Tibial artery (tissue), 4 donors: ENCODE measurements at regions not wholly inside any gene's neighbourhood (a gene's known extent, or its start where the extent isn't known, plus 50 kb on each side); places are given as distances from the start of the nearest gene placed in this dataset.

Source experiments
- DNase-seq, 2 donors: peaks; one replicate each; pipeline ENCODE4 v3.0.0-alpha.2; 2019
- H3K27ac ChIP-seq, 2 donors: fragments of 200-600 bp; sonication (generic) in 1 of 2; 1 replicate in 1 of 2; 2 replicates in 1 of 2; pipeline ENCODE4 v1.5.1; 2018 to 2019; ENCODE audit warnings: mild to moderate bottlenecking in 1 of 2
- H3K27me3 ChIP-seq, 2 donors: fragments of 200-600 bp; sonication (generic) in 1 of 2; one replicate each; pipeline versions ENCODE4 v1.5.1 to v1.6.0; 2016 to 2019
- H3K36me3 ChIP-seq, 3 donors: fragments of 200-600 bp; sonication (generic) in 2 of 3; one replicate each; pipeline ENCODE4 v1.5.1; 2016 to 2019; ENCODE audit warnings: mild to moderate bottlenecking in 2 of 3
- H3K4me1 ChIP-seq, 4 donors: fragments of 200-600 bp; sonication (generic) in 2 of 4; 1 replicate in 3 of 4; 2 replicates in 1 of 4; pipeline ENCODE4 v1.5.1; 2016 to 2019
- H3K4me3 ChIP-seq, 2 donors: fragments of 200-600 bp; sonication (generic) in 1 of 2; 1 replicate in 1 of 2; 2 replicates in 1 of 2; pipeline ENCODE4 v1.5.1; 2018 to 2019; ENCODE audit warnings: mild to moderate bottlenecking in 2 of 2
- H3K9me3 ChIP-seq, 3 donors: fragments of 200-600 bp; sonication (generic) in 1 of 3; one replicate each; pipeline ENCODE4 v1.5.1; 2016 to 2019
- intact Hi-C: fragments of 100-400 bp; cut with DNase I; formaldehyde crosslinking; loops from one replicate; pipeline ENCODE4 v1.15.0; 2023; ENCODE audit warnings: low total_unique reads
- TF ChIP-seq, protein P1 (sequence below), 2 experiments: fragments of 200-600 bp in 1 of 2; fragments of 450-650 bp in 1 of 2; IDR thresholded peaks; one replicate each; pipeline ENCODE4 v1.5.1; 2017 to 2019; ENCODE audit warnings: antibody characterized with exemption in 2 of 2, mild to moderate bottlenecking in 1 of 2, moderate library complexity in 1 of 2

- Histone ChIP-seq H3K27me3 (peaks cover 0 to 15% of the 10 kb centered on the region in 2 donors), H3K4me3 (no peak overlapping the region), H3K36me3 (no peaks in the 10 kb centered on the region), H3K9me3 (no peaks in the 10 kb centered on the region), H3K4me1 (no peaks in the 10 kb centered on the region), H3K27ac (no peak overlapping the region)
- intact Hi-C loops, result no loop called here
- TF ChIP-seq, protein P1, sequence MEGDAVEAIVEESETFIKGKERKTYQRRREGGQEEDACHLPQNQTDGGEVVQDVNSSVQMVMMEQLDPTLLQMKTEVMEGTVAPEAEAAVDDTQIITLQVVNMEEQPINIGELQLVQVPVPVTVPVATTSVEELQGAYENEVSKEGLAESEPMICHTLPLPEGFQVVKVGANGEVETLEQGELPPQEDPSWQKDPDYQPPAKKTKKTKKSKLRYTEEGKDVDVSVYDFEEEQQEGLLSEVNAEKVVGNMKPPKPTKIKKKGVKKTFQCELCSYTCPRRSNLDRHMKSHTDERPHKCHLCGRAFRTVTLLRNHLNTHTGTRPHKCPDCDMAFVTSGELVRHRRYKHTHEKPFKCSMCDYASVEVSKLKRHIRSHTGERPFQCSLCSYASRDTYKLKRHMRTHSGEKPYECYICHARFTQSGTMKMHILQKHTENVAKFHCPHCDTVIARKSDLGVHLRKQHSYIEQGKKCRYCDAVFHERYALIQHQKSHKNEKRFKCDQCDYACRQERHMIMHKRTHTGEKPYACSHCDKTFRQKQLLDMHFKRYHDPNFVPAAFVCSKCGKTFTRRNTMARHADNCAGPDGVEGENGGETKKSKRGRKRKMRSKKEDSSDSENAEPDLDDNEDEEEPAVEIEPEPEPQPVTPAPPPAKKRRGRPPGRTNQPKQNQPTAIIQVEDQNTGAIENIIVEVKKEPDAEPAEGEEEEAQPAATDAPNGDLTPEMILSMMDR (IDR thresholded peaks at IDR 0.05), result no peak
- DNase-seq, result no peak
These were observed 88.7 kb downstream of the EBNA1BP2 start for GRCh38 chr1:43083375-43083891.

DNA sequence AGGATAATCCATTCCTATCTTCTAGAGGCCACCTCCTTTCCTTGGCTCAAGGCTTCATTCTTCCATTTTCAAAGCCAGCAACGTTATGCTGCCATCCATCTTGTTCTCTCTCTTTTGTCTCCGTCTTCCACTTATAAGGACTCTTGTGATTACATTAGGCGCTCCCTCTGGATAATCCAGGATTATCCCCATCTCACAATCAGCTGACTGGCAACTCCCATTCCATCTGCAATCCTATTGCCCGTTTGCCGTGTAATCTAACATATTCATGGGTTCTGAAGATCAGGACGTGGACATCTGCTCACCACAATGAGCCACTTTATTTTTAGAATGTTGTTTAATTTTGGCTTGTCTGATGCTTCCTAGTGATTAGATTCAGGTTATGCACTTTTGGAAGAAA, 89.3 kb downstream of the EBNA1BP2 start:
- Histone ChIP-seq H3K4me3 (no peak overlapping the region), H3K36me3 (no peaks in the 10 kb centered on the region), H3K27me3 (peaks cover 0 to 15% of the 10 kb centered on the region in 2 donors), H3K4me1 (no peaks in the 10 kb centered on the region), H3K27ac (no peak overlapping the region), H3K9me3 (no peaks in the 10 kb centered on the region)
- no peak for DNase-seq
- intact Hi-C loops, result no loop called here
- TF ChIP-seq, protein P1 (IDR thresholded peaks at IDR 0.05), result no peak

GRCh38 chr1:43077273-43077672, 94.8 kb downstream of the EBNA1BP2 start:
- Histone ChIP-seq H3K4me1 (no peaks in the 10 kb centered on the region), H3K27me3 (peaks cover 0 to 3% of the 10 kb centered on the region in 2 donors), H3K4me3 (no peak overlapping the region), H3K27ac (no peak overlapping the region), H3K9me3 (no peaks in the 10 kb centered on the region), H3K36me3 (no peaks in the 10 kb centered on the region)
- intact Hi-C loops, result loop anchor here (10.0 kb wide), 1 partner anchor 292 kb away; the partner anchor contains the start of gene TMEM269
- TF ChIP-seq, protein P1 (IDR thresholded peaks at IDR 0.05), result no peak
- DNase-seq, result no peak

DNA sequence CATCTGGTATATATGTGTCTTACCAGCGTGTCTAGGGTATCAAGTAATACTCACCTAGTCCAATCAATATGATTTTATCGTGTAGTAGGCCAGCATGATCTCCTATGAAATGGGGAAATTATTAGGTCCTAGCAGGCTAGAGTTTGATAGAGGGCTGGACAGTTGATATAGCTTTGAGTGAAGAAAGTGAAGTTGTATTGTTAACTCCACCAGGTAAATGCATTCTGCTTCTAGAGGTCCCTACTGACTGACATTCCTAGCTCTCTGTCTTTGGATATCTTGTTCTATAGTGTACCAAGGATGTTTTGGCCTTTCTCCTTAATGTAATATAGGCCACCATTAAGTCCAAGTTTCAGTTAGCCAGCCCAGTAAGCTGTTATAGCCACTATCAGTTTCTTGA, 97.4 kb downstream of the EBNA1BP2 start:
- no peaks in the 10 kb centered on the region for H3K36me3 ChIP-seq
- no peak overlapping the region for H3K4me3 ChIP-seq
- no peak overlapping the region for H3K27ac ChIP-seq
- no peaks in the 10 kb centered on the region for H3K4me1 ChIP-seq
- intact Hi-C loops, result loop anchor here (10.0 kb wide), 1 partner anchor 290 kb away; the partner anchor contains the start of gene TMEM269
- peaks cover 0 to 3% of the 10 kb centered on the region in 2 donors for H3K27me3 ChIP-seq
- H3K9me3 ChIP-seq, result no peaks in the 10 kb centered on the region
- DNase-seq, result no peak
- TF ChIP-seq, protein P1 (IDR thresholded peaks at IDR 0.05), result no peak

DNA sequence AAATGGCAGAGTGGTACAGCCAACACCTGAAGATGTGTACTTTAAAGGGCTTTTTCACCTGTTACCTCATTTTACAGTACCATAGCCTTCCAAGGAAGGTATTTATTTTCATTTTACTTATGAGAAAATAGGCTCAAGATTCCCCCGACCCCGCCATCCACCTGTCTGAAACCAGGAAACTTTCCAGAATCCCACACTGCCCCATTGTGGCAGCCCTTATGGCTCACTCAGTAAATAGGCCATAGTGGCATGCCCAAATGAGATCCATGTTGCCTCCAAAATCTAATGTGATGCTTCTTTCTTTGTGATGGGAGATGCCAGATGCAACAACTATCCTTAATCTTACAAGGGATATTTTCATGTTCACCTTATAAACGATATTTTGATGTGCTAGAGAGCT, 97.8 kb downstream of the EBNA1BP2 start:
- intact Hi-C loops, result loop anchor here (10.0 kb wide), 1 partner anchor 289 kb away; the partner anchor contains the start of gene TMEM269
- Histone ChIP-seq H3K27me3 (peaks cover 0 to under 1% of the 10 kb centered on the region in 2 donors), H3K4me3 (no peak overlapping the region), H3K36me3 (no peaks in the 10 kb centered on the region), H3K27ac (no peak overlapping the region), H3K4me1 (no peaks in the 10 kb centered on the region), H3K9me3 (no peaks in the 10 kb centered on the region)
- DNase-seq, result no peak
- TF ChIP-seq, protein P1 (IDR thresholded peaks at IDR 0.05), result no peak
